Vagina (tissue), 2 donors: ENCODE measurements at regions not wholly inside any gene's neighbourhood (a gene's known extent, or its start where the extent isn't known, plus 50 kb on each side); places are given as distances from the start of the nearest gene placed in this dataset.

Source experiments
- POLR2A ChIP-seq, 2 donors: fragments of 450-650 bp; IDR thresholded peaks; one replicate each; pipeline ENCODE4 v1.6.1; 2017; ENCODE audit warnings: antibody characterized with exemption in 2 of 2, mild to moderate bottlenecking in 2 of 2, moderate library complexity in 2 of 2
- TF ChIP-seq, protein P1 (sequence below), 3 experiments: fragments of 450-650 bp in 2 of 3; fragments of 200-600 bp in 1 of 3; sonication (generic) in 1 of 3; IDR thresholded peaks; one replicate each; pipeline ENCODE4 v1.5.1; 2017 to 2019; ENCODE audit warnings: antibody characterized with exemption in 3 of 3, mild to moderate bottlenecking in 2 of 3, moderate library complexity in 2 of 3

DNA sequence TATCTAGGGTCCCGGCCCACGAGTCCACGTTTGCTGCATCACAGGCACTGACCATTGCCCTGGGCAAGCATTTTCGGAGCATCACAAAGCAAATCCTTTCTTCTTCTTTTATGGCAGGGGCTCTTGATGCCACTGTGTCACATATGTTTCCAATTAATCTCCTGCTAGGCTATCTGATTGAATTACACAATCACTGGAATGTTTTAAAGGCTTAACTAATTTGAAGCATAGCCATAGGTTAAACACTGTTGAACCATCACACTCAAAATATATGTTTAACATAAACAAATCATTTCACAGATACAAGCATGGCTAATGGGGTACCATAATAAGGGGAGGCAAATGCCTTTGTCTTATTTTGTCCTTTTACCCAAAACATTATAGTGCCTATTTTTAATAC lies 338.3 kb downstream of the POU4F1 start:
- TF ChIP-seq POLR2A (IDR thresholded peaks at IDR 0.05), result no peak
- TF ChIP-seq, protein P1, sequence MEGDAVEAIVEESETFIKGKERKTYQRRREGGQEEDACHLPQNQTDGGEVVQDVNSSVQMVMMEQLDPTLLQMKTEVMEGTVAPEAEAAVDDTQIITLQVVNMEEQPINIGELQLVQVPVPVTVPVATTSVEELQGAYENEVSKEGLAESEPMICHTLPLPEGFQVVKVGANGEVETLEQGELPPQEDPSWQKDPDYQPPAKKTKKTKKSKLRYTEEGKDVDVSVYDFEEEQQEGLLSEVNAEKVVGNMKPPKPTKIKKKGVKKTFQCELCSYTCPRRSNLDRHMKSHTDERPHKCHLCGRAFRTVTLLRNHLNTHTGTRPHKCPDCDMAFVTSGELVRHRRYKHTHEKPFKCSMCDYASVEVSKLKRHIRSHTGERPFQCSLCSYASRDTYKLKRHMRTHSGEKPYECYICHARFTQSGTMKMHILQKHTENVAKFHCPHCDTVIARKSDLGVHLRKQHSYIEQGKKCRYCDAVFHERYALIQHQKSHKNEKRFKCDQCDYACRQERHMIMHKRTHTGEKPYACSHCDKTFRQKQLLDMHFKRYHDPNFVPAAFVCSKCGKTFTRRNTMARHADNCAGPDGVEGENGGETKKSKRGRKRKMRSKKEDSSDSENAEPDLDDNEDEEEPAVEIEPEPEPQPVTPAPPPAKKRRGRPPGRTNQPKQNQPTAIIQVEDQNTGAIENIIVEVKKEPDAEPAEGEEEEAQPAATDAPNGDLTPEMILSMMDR (IDR thresholded peaks at IDR 0.05), result no peak
